ENCODE measurements at regions not wholly inside any gene's neighbourhood (a gene's known extent, or its start where the extent isn't known, plus 50 kb on each side); places are given as distances from the start of the nearest gene placed in this dataset.

GRCh38 chr11:91174193-91174592 lies 951.3 kb upstream of the CHORDC1 start:
- H3K79me2 ChIP-seq (ENCODE audit: control insufficient read depth, insufficient read depth, low read length) = no peaks in the 10 kb centered on the region
- H2AFZ ChIP-seq (ENCODE audit: insufficient read depth, low read depth, low read length, poor library complexity, severe bottlenecking) = no peak overlapping the region
- no peaks in the 10 kb centered on the region for H3K27me3 ChIP-seq (replicated peaks in 1 of 4; ENCODE audit: control extremely low read depth in 1 of 4, control insufficient read depth in 3 of 4, insufficient read depth in 4 of 4, low read length in 3 of 4)
- H3K4me1 Mint-ChIP-seq = no peaks in the 10 kb centered on the region
- H3K4me3 ChIP-seq (ENCODE audit: control extremely low read depth in 1 of 5, extremely low read depth in 1 of 5, insufficient read depth in 1 of 5, low read depth in 2 of 5, low read length in 4 of 5) = no peak overlapping the region
- POLR2A ChIA-PET = no interaction called here
- no peaks in the 10 kb centered on the region for H4K20me1 ChIP-seq (ENCODE audit: control insufficient read depth, insufficient read depth, low read length, poor library complexity, severe bottlenecking)
- no peaks in the 10 kb centered on the region for H3K36me3 ChIP-seq (replicated peaks in 1 of 2; ENCODE audit: control extremely low read depth in 1 of 2, control insufficient read depth in 1 of 2, extremely low read depth in 1 of 2, insufficient read depth in 2 of 2, low read length in 1 of 2)
- CTCF ChIA-PET = no interaction called here
- DNase-seq (no peak), ATAC-seq (ENCODE audit: low read depth) (no peak)
- intact Hi-C loops (cut with micrococcal nuclease) = no loop called here
- H3K27me3 Mint-ChIP-seq = no peaks in the 10 kb centered on the region
- no peaks in the 10 kb centered on the region for H3K4me1 ChIP-seq (ENCODE audit: control insufficient read depth in 2 of 2, insufficient read depth in 2 of 2, low read length in 2 of 2)
- no peak overlapping the region for H3K4me3 Mint-ChIP-seq
- H3K9me3 Mint-ChIP-seq (ENCODE audit: insufficient read depth) = no peaks in the 10 kb centered on the region
- no peak overlapping the region for H3K27ac Mint-ChIP-seq
- H3K27ac ChIP-seq (ENCODE audit: low read length in 2 of 2) = no peak overlapping the region
- no peak overlapping the region for H3K9ac ChIP-seq (ENCODE audit: low read length)
- H3K4me2 ChIP-seq (replicated peaks; ENCODE audit: low read depth, low read length, poor library complexity, severe bottlenecking) = no peak overlapping the region
- WGBS (ENCODE audit: insufficient coverage) = no CpG with 5 or more reads among the region's 2 CpGs
- TF ChIP-seq CTCF (IDR thresholded peaks at IDR 0.05) = no peak
- TF ChIP-seq EZH2 (IDR thresholded peaks at IDR 0.05; ENCODE audit: borderline replicate concordance, insufficient read depth, low read depth, low read length, poor library complexity, severe bottlenecking) = no peak
- H3K9me3 ChIP-seq (ENCODE audit: control extremely low read depth in 1 of 3, control insufficient read depth in 2 of 3, insufficient read depth in 1 of 3, low read length in 2 of 3) = peaks cover 0 to 3% (median 0%) of the 10 kb centered on the region in 3 donors

- Histone ChIP-seq H2AFZ (ENCODE audit: insufficient read depth, low read depth, low read length, poor library complexity, severe bottlenecking) (no peak overlapping the region), H3K36me3 (replicated peaks in 1 of 2; ENCODE audit: control extremely low read depth in 1 of 2, control insufficient read depth in 1 of 2, extremely low read depth in 1 of 2, insufficient read depth in 2 of 2, low read length in 1 of 2) (no peaks in the 10 kb centered on the region), H3K4me1 (ENCODE audit: control insufficient read depth in 2 of 2, insufficient read depth in 2 of 2, low read length in 2 of 2) (no peaks in the 10 kb centered on the region), H3K9ac (ENCODE audit: low read length) (no peak overlapping the region), H3K79me2 (ENCODE audit: control insufficient read depth, insufficient read depth, low read length) (no peaks in the 10 kb centered on the region), H3K27ac (ENCODE audit: low read length in 2 of 2) (no peak overlapping the region), H3K9me3 (ENCODE audit: control extremely low read depth in 1 of 3, control insufficient read depth in 2 of 3, insufficient read depth in 1 of 3, low read length in 2 of 3) (peaks cover 0 to 3% (median 0%) of the 10 kb centered on the region in 3 donors), H4K20me1 (ENCODE audit: control insufficient read depth, insufficient read depth, low read length, poor library complexity, severe bottlenecking) (no peaks in the 10 kb centered on the region), H3K4me3 (ENCODE audit: control extremely low read depth in 1 of 5, extremely low read depth in 1 of 5, insufficient read depth in 1 of 5, low read depth in 2 of 5, low read length in 4 of 5) (no peak overlapping the region), H3K4me2 (replicated peaks; ENCODE audit: low read depth, low read length, poor library complexity, severe bottlenecking) (no peak overlapping the region), H3K27me3 (replicated peaks in 1 of 4; ENCODE audit: control extremely low read depth in 1 of 4, control insufficient read depth in 3 of 4, insufficient read depth in 4 of 4, low read length in 3 of 4) (no peaks in the 10 kb centered on the region)
- no peak for TF ChIP-seq CTCF (IDR thresholded peaks at IDR 0.05)
- Mint-ChIP-seq H3K4me3 (no peak overlapping the region), H3K4me1 (no peaks in the 10 kb centered on the region), H3K27me3 (no peaks in the 10 kb centered on the region), H3K9me3 (ENCODE audit: insufficient read depth) (no peaks in the 10 kb centered on the region), H3K27ac (no peak overlapping the region)
- DNase-seq (no peak), ATAC-seq (ENCODE audit: low read depth) (no peak)
- CTCF ChIA-PET = no interaction called here
- intact Hi-C loops (cut with micrococcal nuclease) = no loop called here
- POLR2A ChIA-PET = no interaction called here
Measured at GRCh38 chr11:91173701-91174100, 950.9 kb upstream of the CHORDC1 start.
